ENCODE measurements at regions not wholly inside any gene's neighbourhood (a gene's known extent, or its start where the extent isn't known, plus 50 kb on each side); places are given as distances from the start of the nearest gene placed in this dataset.

DNA sequence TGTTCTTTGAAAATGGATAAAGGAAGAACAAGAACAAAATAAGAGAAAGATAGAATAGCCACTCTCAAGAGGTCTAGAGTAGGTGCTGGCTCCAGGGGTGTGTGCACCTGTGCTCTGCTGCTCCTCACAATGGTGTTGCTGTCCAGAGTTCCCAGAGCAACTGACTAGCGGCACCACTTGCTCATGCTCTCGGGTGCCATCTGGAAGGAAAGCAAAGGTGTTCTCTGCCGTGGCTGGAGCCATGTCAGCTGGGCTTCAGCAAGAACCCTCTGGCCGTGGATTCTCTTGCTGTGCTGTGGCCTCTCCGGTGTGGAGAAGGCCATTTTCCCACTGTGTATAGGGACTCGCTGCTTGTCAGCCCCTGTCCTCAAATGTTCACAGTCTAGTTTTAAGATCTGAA, 114.6 kb upstream of the TEX51 start:
- no peak for TF ChIP-seq CTCF (conservative IDR thresholded peaks at IDR 0.05)
- TF ChIP-seq ZFX (IDR thresholded peaks at IDR 0.05), result no peak

Measured in C4-2B (cell line).